CD1c-positive myeloid dendritic cell (primary cell): ENCODE measurements at regions not wholly inside any gene's neighbourhood (a gene's known extent, or its start where the extent isn't known, plus 50 kb on each side); places are given as distances from the start of the nearest gene placed in this dataset.
"Not testable (repeated sequence)": the region's sequence is repeated elsewhere in the genome, so short reads cannot be mapped to it uniquely, and the experiment has no call there.

Experiments
- DNase-seq: peaks from one replicate; pipeline ENCODE4 v3.0.0-alpha.2; 2016; ENCODE audit errors: extremely low spot score

DNA sequence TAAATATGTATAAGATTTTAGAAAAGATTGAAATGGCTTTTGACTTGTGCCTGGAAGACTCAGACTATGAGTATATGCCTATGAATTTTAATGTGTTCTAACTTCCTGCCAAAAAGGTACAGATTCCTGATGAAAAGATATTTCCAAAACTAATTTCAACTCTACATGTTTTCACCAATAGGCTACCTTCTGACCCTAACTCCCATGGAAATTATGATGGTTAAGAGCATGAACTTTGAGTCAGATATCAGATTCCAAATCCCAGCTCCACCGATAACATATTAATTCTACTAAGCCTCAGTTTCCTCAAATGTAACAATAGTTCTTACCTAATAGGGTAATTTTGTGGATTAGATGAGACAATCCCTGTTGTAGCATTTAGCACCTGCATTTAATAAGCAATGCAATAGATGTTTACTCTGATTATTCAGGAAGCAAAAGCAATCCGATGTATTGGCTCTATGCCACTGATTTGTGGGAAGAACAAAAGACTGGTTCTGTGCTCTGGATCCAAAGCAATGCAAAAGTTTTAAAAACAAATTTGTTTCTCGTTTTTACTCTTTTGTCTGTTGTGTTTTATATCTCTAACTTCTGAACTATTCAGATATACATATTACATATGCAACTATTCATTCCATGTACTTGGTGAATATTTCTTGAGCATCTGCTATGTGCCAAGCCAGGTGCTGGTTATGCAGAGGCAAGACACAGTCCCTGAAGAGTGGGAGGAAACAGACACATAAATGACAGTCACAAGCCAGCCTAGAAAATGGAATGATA lies 115.4 kb downstream of the GATA6 start:
- no peak for DNase-seq

DNA sequence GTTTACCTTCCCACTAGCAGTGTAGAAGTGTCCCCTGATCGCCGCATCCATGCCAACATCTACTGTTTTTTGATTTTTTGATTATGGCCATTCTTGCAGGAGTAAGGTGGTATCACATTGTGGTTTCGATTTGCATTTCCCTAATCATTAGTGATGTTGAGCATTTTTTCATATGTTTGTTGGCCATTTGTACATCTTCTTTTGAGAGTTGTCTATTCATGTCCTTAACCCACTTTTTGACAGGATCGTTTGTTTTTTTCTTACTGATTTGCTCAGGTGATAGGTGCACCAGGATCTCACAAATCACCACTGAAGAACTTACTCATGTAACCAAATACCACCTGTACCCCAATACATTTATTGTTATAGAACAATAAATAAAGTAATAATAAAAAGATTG lies 114.5 kb downstream of the GATA6 start:
- DNase-seq, result not testable (repeated sequence)

DNA sequence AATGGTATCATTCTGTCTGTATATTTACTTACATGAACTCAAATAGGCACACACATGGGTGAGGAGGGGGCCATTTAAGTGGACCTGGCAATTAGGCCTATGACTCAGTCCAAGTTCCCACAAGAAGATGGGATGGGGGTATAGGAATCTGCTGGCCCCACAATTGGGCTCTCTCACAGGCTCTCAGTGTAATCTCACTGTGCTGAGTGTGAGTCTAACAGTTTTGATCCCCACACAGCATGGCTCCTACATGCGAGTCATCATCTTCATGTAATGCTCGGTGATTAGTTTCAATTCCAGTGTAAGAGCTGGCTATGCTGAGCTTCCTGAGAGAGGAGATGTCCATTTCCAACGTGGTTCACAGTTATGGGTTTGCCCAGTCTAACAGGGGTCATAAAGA lies 114.0 kb downstream of the GATA6 start:
- no peak for DNase-seq

DNA sequence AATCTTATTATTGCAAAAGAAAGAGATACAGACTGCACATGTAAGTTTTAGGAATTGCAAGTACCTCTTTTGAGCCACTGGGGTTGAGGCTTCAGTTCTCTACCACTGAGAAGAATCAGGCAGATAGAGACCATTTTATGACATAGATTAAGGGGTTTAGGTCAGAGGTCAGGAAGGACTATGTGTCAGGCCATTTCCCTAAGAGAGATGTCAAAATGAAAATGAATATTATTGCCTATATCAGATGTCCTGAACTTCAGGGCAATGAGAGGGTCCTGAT lies 113.7 kb downstream of the GATA6 start:
- DNase-seq, result peak; percentile 15

DNA sequence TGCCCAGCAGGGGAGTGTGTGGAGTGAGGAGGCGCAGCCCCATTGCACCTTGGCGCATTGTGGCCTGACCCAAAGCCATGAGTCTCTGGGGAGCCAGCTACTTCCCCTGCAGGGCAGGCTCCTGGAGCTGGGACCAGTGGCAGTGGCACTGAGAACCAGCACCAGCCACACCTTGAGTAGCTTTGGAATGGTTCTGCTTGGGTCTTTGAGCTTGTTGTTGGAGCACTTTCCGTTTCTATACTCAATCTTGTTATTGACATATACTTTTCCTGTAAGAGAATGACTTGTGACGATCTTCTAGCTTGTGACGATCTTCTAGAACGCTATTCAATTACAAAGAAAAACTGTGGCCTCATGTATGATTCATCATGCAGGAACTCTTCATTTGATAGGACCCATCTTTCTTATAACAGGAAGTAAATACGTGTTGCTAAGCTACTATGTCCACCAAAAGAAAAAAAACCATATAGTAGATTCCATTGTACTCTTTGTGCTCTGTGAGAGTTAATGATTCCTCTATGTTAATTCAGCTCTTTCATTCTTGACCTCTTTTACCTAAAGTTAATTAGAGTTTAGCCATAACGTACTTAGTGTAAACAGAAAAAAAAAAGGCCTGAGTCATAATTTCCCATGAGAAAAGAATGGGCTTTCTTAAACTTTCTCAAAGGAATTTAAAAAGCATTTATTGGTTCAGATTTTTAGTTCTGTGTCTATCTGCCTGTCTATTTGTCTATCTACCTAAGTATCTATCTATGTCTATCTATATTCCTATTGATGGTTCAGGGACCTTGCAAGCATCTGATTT lies 113.1 kb downstream of the GATA6 start:
- peak; percentile 81 for DNase-seq

DNA sequence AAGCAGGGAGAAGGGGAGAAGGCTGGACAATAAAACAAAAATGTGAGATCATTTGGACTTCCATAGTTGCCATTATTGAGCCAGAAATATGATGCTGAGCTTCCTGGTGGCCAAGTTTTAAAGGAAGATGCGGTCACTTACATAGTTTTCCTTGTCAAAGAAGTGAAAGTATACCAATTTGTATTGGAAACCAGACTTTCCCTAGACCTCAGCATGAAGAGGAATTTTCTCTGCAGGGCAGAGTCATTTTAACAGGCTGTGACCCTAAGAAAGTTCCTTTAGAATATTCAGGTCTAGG lies 111.0 kb downstream of the GATA6 start:
- DNase-seq, result no peak

DNA sequence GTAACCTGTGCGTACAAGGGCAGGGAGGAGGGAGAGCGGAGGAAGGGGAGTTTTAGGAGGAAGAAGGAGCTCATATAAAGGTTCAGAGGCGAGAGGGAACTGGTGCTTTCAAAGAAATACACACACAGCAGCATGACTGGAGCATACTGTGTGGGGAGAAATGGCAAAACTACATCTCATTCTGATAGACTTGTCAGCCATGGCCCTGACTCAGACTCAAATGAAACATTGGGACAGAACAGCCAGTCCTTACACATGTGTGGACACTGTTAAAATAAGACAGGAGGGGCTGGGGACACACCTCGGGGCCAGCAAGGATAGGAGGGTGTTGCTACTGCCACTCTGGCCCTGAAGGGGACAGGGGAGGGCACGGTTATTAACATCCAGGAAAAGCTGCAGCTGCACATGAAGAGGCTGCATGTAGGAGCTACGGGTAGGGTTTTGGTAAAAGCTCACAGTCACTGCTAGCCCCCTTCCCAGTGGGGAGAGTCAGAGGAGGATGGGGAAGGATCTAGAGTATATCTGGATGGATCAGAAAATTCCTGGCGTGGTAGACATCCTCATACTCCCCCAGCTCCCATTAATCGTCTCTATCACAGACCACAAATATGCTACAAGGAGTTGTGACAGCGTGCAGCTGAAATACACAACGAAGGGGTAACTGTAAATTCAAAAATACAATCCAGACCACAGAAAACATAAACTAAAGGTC lies 110.5 kb downstream of the GATA6 start:
- DNase-seq, result no peak

DNA sequence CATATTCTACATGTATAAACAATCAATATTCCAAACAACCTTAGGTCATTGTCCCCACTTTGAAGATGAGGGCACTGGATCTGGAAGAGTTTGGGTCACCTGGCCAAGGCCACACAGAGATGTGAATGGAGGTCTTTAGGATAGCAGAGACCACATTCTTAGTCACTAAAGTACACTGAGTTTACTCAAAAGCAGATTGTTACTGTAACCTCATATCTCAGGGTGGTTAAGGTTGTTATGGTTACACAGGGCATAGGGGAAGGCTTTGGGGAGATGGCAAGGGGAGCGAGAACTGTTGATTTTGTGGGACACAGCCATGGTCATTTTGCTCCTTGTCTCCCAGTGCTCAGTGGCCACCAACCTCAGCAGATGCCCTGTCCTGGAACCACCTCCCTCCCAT lies 109.4 kb downstream of the GATA6 start:
- DNase-seq, result no peak

DNA sequence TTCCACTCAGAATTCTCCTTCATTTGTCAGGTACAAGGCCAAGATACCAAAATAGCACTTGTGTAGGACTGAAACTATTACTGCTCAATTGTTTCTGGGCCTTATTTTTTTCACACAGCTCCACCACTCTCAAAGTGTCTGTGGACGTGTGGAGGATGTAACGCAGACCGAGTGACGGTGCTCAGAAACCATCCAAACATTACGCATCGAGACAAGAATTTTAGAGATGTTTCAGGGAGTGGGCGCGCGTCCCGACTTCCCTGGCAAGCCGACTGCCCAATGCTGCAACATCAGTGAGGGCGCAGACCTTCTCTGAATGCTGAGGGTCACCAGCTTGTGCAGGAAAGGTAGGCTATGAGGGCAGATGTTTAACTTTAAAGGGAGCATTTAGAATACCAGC lies 108.4 kb downstream of the GATA6 start:
- no peak for DNase-seq

DNA sequence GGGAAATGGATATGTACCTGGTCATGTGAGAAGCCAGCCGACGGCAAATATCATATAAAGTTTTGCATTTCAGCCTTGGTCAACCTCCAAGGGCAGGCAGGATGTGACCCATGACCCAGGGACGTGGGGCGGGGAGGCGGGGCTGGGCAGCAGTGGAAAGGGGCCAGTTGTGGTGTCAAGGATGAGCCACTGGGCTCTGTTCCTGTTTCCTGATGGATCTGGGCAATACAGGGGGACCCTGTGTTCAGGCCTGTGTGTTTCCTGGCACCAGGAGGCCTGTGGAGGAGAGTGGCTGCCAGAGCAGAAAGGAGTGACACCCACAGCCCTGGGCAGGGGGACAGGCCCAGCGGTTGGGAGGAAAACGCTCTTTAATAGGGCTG lies 106.9 kb downstream of the GATA6 start:
- no peak for DNase-seq

DNA sequence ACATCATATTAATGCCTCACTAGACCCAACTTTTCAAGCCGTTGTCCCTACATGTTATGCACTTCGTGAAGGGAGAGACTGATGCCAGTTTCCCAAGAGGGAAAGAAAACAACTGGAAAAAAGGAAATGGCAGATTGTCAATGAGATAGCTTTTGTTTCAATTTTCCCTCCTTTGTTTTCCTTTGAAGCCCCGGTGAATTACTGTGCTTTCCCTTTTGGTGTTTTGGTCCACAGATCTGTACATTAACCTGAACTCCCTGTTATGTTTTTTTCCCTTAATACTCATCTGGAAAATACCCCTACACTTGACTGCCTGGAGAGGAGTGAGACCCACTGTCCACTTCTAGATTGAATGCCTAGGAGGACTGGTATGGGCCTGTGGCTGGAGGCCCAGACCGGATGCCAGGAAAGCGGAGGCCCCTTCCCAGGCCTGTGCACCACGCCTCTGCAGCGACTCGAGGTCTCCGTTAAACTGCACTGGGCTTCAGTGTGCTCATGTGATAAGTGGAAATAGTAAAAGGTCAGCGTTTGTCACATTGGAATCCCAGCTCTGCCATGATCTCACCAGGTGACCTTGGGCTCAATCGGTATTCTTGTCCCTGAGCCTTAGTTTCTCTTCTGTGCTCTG lies 106.4 kb downstream of the GATA6 start:
- DNase-seq, result no peak

DNA sequence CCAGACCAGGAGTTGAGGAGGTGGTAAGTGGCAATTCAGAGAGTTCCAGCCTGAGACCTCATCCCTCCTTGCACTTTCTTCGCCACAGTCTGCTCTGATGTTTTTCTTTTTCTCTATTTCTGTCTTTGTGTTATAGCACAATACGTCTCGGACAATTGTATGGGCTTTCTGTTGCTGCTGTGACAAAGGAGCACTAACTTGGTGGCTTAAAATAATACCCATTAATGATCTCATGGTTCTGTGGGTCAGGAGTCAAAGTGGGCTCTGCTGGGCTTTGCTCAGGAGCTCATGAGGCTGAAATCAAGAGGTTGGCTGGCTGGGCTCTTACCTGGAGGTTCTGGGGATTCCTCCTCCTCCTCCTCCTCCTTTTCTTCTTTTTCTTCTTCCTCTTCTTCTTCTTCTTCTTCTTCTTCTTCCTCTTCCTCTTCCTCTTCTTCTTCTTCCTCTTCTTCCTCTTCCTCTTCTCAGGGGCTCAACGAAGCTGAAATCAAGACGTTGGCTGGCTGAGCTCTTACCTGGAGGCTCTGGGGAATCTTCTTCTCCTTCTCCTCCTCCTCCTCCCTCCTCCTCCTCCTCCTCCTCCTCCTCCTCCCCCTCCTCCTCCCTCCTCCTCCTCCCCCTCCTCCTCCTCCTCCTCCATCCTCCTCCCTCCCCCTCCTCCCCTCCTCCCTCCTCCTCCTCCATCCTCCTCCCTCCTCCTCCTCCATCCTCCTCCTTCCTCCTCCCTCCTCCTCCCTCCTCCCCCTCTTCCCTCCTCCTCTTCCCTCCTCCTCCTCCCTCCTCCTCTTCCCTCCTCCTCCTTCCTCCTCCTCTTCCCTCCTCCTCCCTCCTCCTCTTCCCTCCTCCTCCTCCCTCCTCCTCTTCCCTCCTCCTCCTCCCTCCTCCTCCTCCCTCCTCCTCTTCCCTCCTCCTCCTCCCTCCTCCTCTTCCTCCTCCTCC lies 104.0 kb downstream of the GATA6 start:
- DNase-seq, result no peak

DNA sequence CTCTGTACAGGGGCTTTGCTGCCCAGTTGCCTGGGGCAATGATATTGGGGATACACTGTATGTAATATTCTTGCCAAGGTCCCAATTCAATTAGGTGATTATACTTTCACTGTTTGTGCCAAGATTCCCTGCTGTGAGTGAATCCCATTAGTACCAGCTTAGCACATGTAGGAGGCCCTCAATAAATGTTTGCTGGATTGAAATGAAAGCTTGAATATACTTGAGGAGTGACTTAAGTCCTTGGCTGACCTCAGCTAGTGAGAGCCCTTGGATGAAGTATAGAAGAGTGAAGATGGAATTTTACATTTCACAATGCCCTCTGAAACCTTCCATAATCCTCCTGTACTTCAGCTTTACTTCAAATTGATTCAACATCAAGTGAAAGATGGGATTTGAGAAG lies 102.9 kb downstream of the GATA6 start:
- DNase-seq, result no peak

DNA sequence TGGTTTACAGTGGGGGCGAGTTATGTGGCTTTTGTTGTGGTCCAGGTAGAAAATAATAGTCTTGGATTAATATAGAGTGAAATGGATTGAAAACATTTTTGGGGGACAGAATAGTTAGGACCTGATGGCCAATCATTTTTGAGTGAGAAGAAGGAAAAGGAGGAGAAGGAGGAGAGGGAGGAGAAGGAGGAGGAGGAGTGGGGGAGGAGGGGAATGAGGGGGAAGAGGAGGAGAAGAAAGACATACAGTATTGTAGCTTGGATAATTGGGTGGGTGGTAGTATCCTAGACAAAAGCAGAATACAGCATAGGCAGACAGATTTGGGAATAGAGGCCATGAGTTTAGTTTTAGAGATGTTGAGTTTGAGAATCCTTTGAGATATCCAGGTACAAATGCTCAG lies 101.6 kb downstream of the GATA6 start:
- DNase-seq, result no peak

DNA sequence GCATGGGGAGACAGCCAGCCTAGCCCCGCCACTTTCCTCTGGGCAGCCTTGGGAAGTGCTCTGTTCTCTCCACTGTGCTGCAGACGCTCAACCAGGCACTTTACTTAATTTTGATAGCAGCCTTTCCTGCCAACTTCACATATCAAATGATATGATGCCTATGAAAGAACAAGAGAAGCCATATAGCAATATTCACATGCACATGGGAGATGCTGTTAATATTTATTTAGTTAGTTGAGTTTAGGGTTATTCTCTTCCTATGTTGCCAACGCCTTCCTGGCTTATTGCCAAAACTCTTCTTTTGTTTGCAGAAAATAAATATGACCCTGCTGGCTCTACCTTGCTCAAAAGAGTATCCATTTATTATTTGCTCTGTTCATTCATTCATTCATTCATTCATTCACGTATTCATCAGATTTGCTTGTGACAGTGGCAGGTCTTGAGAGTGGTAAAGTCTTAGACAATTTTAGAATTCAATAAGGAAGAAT lies 99.3 kb downstream of the GATA6 start:
- DNase-seq, result no peak

DNA sequence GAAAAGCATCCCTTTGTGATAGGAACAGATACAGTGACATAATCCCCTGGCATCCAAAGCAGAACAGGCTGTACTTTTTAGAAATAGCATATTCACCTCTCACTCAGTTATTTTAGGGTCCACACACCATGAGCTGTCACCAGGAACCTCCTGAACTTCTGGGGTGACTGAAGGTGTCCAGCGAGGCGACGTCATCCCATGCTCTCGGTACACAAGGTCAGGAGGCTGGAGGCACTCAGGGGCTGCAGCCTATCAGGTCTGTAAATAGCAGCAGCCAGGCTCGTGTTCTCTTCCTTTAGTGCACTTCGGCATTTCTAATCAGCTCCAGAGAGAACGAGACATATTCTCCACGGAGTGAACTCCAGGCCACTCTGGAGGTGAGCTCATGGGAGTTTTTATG lies 98.3 kb downstream of the GATA6 start:
- no peak for DNase-seq

DNA sequence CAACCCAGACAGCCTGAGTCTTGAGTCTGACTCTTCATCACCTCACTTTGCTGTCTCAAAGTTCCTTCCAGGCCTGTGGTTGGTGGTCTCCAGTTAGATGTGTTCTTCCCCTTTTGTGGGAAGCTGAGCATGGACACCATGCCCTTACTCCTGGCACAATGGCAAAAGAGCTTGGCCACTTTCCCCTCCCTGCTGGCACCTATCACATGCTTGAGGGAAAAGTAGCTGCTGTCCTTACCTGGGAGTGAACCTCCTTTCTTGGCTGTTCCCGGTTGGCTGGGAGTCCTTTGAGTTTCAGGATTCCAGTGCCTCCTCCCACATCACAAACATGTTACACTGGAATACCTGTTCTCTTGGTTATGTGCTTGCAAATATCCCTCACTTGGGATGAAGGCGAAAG lies 97.8 kb downstream of the GATA6 start:
- no peak for DNase-seq

DNA sequence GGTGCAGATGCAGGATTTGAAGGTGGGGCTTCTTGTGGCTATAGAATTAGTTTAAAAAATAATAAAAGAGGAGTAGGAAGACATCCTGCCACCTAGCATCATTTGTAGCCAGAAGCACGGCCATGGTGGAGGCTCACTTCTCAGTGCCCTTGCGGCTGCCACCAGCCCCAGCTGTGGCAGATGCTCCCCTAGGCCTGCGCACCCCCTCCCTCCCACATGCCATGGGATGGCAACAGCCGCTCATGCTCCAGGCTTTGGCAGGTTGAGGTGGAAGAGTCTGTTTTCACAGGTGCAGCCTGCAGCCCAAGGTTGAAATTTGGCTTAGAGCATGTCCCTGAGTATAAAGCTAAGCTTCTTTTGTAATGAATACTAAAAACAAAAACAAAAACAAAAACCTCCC lies 96.4 kb downstream of the GATA6 start:
- DNase-seq, result no peak

DNA sequence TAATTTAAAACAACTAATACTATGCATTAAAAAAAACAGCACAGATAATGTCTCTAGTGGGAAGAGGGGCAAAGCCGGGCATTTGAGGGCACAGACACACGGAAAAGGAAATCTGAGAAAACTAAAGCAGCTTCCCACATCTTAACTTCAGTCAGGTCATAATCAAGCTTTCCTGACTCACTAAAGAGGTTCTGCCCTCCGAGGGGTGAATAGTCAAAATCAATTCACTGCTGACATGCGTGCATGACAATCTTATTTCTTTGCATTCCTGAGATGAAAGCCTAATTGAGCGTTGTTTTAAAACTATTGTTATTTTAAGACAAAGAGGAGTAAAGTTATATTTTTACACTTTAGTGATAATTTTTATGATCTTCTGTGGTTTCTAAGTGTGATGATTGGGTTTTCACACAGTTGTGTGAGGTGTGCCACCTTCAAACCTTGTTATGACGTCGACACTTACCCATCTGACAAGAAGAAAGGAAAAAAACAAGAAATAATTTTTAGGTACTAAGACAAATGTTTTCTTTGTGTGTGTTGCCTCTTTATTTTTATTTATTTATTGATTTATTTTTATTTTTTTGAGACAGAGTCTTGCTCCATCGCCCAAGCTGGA lies 90.9 kb downstream of the GATA6 start:
- no peak for DNase-seq

DNA sequence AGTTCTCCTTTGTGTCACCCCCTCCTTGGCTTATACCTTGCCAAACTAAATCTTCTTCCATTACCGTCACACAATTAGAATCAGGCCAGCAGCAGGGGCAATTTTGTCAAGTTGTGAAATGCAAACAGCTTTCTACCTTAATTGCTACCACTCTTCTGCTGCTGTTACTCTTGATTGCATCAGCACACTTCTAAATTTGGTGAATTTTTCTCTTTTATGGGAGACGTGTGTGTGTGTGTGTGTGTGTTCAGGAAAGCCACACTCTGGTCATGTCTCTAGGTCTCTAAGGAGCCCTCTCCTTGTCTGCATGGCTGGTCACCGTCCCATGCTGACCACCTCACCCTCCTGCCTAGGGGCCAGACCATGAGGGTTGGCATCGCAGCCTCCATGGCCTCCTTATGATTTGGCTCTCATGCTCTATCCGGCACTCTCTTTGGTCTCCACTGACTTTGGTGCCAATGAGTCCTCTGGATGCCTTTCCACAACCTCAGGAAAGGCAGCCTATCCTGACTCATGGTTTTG lies 87.7 kb downstream of the GATA6 start:
- DNase-seq, result no peak

DNA sequence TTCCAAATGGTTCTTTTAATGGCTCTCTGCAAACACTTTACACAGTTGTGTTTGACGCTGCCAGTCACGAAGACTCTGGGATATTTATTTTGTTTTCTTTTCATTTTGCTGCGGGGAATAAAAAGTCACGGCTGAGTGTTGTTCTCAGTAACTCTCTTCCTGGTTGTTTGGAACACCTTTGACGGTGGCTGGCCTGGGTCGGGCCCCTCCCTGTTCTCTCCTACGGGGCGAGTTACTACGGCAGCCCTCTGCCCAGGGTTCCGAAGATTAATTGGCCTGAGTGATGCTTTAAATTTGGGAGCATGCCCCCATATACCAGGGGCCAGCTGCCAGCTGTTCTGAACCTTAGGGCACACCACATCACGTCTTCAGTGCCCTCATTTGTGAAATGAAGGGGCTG lies 84.7 kb downstream of the GATA6 start:
- no peak for DNase-seq
